ENCODE measurements at regions not wholly inside any gene's neighbourhood (a gene's known extent, or its start where the extent isn't known, plus 50 kb on each side); places are given as distances from the start of the nearest gene placed in this dataset.

DNA sequence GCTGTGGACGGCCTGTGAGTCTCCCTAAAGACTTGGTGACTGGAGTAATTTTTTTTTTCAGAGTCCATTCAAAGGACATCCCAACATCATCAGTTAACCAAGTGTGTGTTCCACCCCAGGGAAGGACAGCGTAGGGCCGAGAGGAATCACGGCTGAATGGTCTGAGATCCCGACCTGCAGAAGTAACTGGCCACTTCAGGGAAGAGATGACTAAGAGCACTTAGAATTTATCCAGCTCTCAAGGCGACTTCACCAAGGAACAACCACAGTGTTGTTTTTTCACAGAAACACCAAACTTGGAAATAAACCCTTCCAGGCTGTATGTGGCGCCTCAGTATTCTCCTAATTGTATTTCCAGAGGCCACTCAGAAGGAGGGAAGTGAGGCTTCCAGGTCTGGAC is 231.6 kb downstream of the FNDC1 start:
- TF ChIP-seq CTCF (IDR thresholded peaks at IDR 0.05) (no peak), POLR2A (IDR thresholded peaks at IDR 0.05) (no peak)
